ENCODE measurements at regions not wholly inside any gene's neighbourhood (a gene's known extent, or its start where the extent isn't known, plus 50 kb on each side); places are given as distances from the start of the nearest gene placed in this dataset.

DNA sequence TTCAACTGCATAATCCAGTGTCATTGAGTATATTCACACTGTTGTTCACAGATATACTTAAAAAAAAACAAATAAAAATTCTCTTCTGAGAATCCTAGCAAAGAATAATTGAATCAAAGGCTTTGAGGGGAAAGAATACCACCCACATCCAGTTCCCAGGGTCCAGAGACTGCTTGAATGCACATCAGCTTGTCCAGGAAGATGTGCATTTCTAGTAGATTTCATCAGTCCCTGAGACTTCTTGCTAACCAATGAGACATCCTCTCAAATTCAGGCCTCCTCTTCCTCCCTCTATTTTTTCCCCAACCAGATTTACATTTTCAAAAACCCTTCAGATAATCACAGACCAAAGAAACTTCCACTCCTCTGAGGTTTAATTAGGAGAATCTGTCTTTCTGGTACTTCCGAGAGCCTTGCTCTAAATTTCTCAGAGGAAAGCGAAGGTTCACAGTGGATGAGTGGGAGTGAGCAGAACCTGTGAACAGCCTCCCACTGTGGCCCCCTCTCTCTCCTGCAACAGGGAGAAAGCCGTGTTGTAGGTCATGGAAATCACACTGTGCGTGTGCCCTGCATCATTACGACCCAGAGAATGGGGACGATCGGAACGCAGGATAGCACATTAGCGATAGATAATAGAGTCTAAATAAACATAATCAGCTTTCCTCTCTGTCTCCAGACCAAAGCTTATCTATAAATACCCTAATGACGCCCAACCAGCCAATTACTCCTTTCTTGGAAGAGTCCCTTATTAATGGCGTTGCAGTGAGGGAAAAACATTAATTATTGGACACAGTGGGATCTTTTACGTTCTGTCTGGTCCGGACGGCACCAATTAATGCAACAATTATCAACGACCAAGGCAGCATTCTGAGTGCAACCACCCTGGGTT, 212.5 kb downstream of the EMX2 start:
- no TSS peak for BruUV-seq (replicated peaks)
- Histone ChIP-seq H3K27ac (ENCODE audit: low read depth, low read length, poor library complexity, severe bottlenecking) (no peak overlapping the region), H3K4me1 (ENCODE audit: insufficient read depth, low read length, poor library complexity, severe bottlenecking) (no peaks in the 10 kb centered on the region), H3K36me3 (ENCODE audit: insufficient read depth, low read length) (no peaks in the 10 kb centered on the region), H3K9me3 (ENCODE audit: low read length) (no peaks in the 10 kb centered on the region), H2AFZ (ENCODE audit: low read length) (no peak overlapping the region), H3K4me2 (ENCODE audit: low read length) (no peak overlapping the region), H3K9me2 (ENCODE audit: insufficient read depth, low read length) (no peaks in the 10 kb centered on the region), H3K79me2 (ENCODE audit: insufficient read depth, low read depth, low read length) (no peaks in the 10 kb centered on the region), H3K4me3 (ENCODE audit: low read depth, low read length, poor library complexity, severe bottlenecking) (no peak overlapping the region), H4K20me1 (ENCODE audit: insufficient read depth, low read length) (no peaks in the 10 kb centered on the region)
- intact Hi-C loops (cut with micrococcal nuclease; ENCODE audit: unreplicated experiment) = no loop called here
- TF ChIP-seq, protein P1, sequence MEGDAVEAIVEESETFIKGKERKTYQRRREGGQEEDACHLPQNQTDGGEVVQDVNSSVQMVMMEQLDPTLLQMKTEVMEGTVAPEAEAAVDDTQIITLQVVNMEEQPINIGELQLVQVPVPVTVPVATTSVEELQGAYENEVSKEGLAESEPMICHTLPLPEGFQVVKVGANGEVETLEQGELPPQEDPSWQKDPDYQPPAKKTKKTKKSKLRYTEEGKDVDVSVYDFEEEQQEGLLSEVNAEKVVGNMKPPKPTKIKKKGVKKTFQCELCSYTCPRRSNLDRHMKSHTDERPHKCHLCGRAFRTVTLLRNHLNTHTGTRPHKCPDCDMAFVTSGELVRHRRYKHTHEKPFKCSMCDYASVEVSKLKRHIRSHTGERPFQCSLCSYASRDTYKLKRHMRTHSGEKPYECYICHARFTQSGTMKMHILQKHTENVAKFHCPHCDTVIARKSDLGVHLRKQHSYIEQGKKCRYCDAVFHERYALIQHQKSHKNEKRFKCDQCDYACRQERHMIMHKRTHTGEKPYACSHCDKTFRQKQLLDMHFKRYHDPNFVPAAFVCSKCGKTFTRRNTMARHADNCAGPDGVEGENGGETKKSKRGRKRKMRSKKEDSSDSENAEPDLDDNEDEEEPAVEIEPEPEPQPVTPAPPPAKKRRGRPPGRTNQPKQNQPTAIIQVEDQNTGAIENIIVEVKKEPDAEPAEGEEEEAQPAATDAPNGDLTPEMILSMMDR (conservative IDR thresholded peaks at IDR 0.05; ENCODE audit: low read length) = no peak
- TF ChIP-seq EZH2phosphoT487 (IDR thresholded peaks at IDR 0.05; ENCODE audit: borderline replicate concordance, low read depth, low read length) = no peak
- no peak for DNase-seq (ENCODE audit: low spot score)
- ChIA-PET CTCF (ENCODE audit: unreplicated experiment) (no interaction called here), POLR2A (no interaction called here)

DNA sequence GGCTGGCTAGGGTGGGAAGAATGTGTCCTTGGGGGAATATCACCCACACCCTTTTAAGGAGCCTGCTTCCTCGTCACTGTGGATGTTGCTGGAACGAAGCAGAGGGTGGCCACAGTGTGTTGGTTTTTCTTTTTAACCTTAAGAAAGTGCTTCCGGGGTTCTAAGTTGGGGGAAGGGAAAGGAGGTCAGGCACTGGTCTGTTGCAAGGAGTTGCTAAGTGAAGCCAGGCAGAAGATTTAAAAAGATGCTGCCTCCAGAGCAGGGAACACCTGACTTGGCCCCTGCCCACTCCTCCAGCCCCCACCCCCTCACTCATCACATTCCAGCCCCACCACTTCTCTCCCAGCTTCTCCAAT, 213.1 kb downstream of the EMX2 start:
- DNase-seq (ENCODE audit: low spot score) = no peak
- ChIA-PET CTCF (ENCODE audit: unreplicated experiment) (no interaction called here), POLR2A (no interaction called here)
- TF ChIP-seq, protein P1 (conservative IDR thresholded peaks at IDR 0.05; ENCODE audit: low read length) = no peak
- TF ChIP-seq EZH2phosphoT487 (IDR thresholded peaks at IDR 0.05; ENCODE audit: borderline replicate concordance, low read depth, low read length) = no peak
- Histone ChIP-seq H4K20me1 (ENCODE audit: insufficient read depth, low read length) (no peaks in the 10 kb centered on the region), H3K27ac (ENCODE audit: low read depth, low read length, poor library complexity, severe bottlenecking) (no peak overlapping the region), H3K9me3 (ENCODE audit: low read length) (no peaks in the 10 kb centered on the region), H2AFZ (ENCODE audit: low read length) (no peak overlapping the region), H3K79me2 (ENCODE audit: insufficient read depth, low read depth, low read length) (no peaks in the 10 kb centered on the region), H3K36me3 (ENCODE audit: insufficient read depth, low read length) (no peaks in the 10 kb centered on the region), H3K4me2 (ENCODE audit: low read length) (no peak overlapping the region), H3K4me1 (ENCODE audit: insufficient read depth, low read length, poor library complexity, severe bottlenecking) (no peaks in the 10 kb centered on the region), H3K9me2 (ENCODE audit: insufficient read depth, low read length) (no peaks in the 10 kb centered on the region), H3K4me3 (ENCODE audit: low read depth, low read length, poor library complexity, severe bottlenecking) (no peak overlapping the region)
- intact Hi-C loops (cut with micrococcal nuclease; ENCODE audit: unreplicated experiment) = no loop called here
- no TSS peak for BruUV-seq (replicated peaks)

- CTCF ChIA-PET (ENCODE audit: unreplicated experiment) = no interaction called here
- POLR2A ChIA-PET = no interaction called here
- Histone ChIP-seq H3K79me2 (ENCODE audit: insufficient read depth, low read depth, low read length) (no peaks in the 10 kb centered on the region), H3K36me3 (ENCODE audit: insufficient read depth, low read length) (no peaks in the 10 kb centered on the region), H3K9me3 (ENCODE audit: low read length) (no peaks in the 10 kb centered on the region), H2AFZ (ENCODE audit: low read length) (no peak overlapping the region), H3K4me1 (ENCODE audit: insufficient read depth, low read length, poor library complexity, severe bottlenecking) (no peaks in the 10 kb centered on the region), H3K27ac (ENCODE audit: low read depth, low read length, poor library complexity, severe bottlenecking) (no peak overlapping the region), H3K4me2 (ENCODE audit: low read length) (no peak overlapping the region), H4K20me1 (ENCODE audit: insufficient read depth, low read length) (no peaks in the 10 kb centered on the region), H3K4me3 (ENCODE audit: low read depth, low read length, poor library complexity, severe bottlenecking) (no peak overlapping the region), H3K9me2 (ENCODE audit: insufficient read depth, low read length) (no peaks in the 10 kb centered on the region)
- no peak for TF ChIP-seq EZH2phosphoT487 (IDR thresholded peaks at IDR 0.05; ENCODE audit: borderline replicate concordance, low read depth, low read length)
- TF ChIP-seq, protein P1 (conservative IDR thresholded peaks at IDR 0.05; ENCODE audit: low read length) = no peak
- intact Hi-C loops (cut with micrococcal nuclease; ENCODE audit: unreplicated experiment) = no loop called here
- no peak for DNase-seq (ENCODE audit: low spot score)
- BruUV-seq (replicated peaks) = no TSS peak
Measured at GRCh38 chr10:117757086-117757720, 214.7 kb downstream of the EMX2 start.
